ENCODE measurements at regions not wholly inside any gene's neighbourhood (a gene's known extent, or its start where the extent isn't known, plus 50 kb on each side); places are given as distances from the start of the nearest gene placed in this dataset.

GRCh38 chr6:126773112-126773805 is 345.2 kb upstream of the RSPO3 start:
- no peak for FAIRE-seq
- no peak for TF ChIP-seq CTCF (IDR thresholded peaks at IDR 0.05; ENCODE audit: insufficient read depth, missing control alignments)
- DNase-seq (ENCODE audit: insufficient read length, low spot score), result no peak

GRCh38 chr6:126779331-126779730 is 339.1 kb upstream of the RSPO3 start:
- TF ChIP-seq CTCF (IDR thresholded peaks at IDR 0.05; ENCODE audit: insufficient read depth, missing control alignments), result no peak
- FAIRE-seq, result no peak
- no peak for DNase-seq (ENCODE audit: insufficient read length, low spot score)

- no peak for TF ChIP-seq CTCF (IDR thresholded peaks at IDR 0.05; ENCODE audit: insufficient read depth, missing control alignments)
- FAIRE-seq (no peak), DNase-seq (ENCODE audit: insufficient read length, low spot score) (no peak)
These were observed 336.9 kb upstream of the RSPO3 start for GRCh38 chr6:126781582-126781981.

GRCh38 chr6:126784161-126784790 is 334.2 kb upstream of the RSPO3 start:
- TF ChIP-seq CTCF (IDR thresholded peaks at IDR 0.05; ENCODE audit: insufficient read depth, missing control alignments), result no peak
- FAIRE-seq (no peak), DNase-seq (ENCODE audit: insufficient read length, low spot score) (no peak)

- DNase-seq (ENCODE audit: insufficient read length, low spot score), result no peak
- FAIRE-seq, result no peak
- no peak for TF ChIP-seq CTCF (IDR thresholded peaks at IDR 0.05; ENCODE audit: insufficient read depth, missing control alignments)
These were observed 332.2 kb upstream of the RSPO3 start for GRCh38 chr6:126786262-126786661.

- no peak for TF ChIP-seq CTCF (IDR thresholded peaks at IDR 0.05; ENCODE audit: insufficient read depth, missing control alignments)
- FAIRE-seq (no peak), DNase-seq (ENCODE audit: insufficient read length, low spot score) (no peak)
These were observed 330.8 kb upstream of the RSPO3 start for GRCh38 chr6:126787635-126788034.

GRCh38 chr6:126788861-126789365 is 329.6 kb upstream of the RSPO3 start:
- FAIRE-seq (no peak), DNase-seq (ENCODE audit: insufficient read length, low spot score) (no peak)
- TF ChIP-seq CTCF (IDR thresholded peaks at IDR 0.05; ENCODE audit: insufficient read depth, missing control alignments), result no peak

All from D721Med (cell line).